ACHN (cell line): ENCODE measurements at regions not wholly inside any gene's neighbourhood (a gene's known extent, or its start where the extent isn't known, plus 50 kb on each side); places are given as distances from the start of the nearest gene placed in this dataset.
A peak's percentile ranks its signal among the peaks of the same experiment; 100 is the strongest.
"Not testable (repeated sequence)": the region's sequence is repeated elsewhere in the genome, so short reads cannot be mapped to it uniquely, and the experiment has no call there.

ENCODE experiments used
- DNase-seq: peaks from one replicate; pipeline ENCODE4 v3.0.0-alpha.2; 2015
- in situ Hi-C: cut with HindIII; loops from 2 replicates; pipeline ENCODE4 v1.10.0; 2017; ENCODE audit warnings: low sequenced_read_pairs, low pct_ligation_motif_present, low pct_unique_long_range_greater_than_20kb

DNA sequence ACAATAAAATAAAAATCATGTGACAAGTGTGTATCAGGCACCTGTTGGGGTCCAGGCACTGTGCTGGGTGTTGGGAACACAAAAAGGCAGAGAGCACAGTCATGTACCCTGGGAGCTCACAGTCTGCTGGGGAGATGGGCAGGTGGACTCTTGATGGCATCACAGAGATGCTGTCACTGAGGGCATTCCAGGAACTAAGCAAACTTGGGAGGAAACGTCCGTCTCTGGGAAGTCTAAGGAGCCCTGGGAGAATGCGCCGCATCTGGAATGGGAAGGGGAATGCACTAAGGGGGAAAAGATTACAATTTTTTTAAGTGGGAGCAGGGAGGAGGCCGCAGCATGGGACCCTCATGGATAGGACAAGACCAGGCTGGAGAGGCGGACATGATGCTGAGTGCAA, 80.9 kb upstream of the ZNF423 start:
- in situ Hi-C loops: no loop called here

DNA sequence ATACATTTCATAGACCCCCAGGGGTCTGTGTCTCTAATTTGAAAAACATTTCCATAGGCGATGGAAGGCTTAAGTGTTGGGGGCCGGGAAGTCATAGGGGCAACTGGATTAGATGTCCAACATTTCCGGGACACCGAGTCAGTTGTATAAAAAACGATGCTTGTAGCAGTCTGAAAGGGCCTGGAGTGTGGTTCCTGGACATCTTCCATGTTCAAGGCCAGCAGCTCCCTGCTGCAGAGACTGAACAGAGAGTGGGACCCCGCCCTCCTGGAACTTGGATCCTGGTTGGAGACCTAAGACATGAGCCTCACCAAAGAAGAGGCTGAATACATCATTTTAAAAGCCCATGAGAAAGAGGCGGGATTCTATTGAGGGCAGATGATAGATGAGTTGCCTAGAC, 82.0 kb upstream of the ZNF423 start:
- DNase-seq: no peak
- in situ Hi-C loops: no loop called here

More for the DNA sequence above, 80.9 kb upstream of the ZNF423 start:
- no peak for DNase-seq

DNA sequence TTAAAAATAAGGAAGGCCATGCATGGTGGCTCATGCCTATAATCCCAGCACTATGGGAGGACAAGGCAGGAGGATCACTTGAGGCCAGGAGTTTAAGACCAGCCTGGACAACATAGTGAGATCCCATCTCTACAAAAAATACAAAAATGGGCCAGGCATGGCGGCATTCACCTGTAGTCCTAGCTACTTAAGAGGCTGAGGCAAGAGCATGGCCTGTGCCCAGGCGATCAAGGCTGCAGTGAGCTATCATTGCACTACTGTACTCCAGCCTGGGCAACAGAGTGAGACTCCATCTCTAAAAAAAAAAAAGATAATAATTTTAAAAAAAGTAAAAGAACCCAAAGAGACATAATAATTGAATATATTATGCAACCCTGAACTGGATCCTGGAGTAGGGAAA, 83.6 kb upstream of the ZNF423 start:
- no peak for DNase-seq
- in situ Hi-C loops: no loop called here

DNA sequence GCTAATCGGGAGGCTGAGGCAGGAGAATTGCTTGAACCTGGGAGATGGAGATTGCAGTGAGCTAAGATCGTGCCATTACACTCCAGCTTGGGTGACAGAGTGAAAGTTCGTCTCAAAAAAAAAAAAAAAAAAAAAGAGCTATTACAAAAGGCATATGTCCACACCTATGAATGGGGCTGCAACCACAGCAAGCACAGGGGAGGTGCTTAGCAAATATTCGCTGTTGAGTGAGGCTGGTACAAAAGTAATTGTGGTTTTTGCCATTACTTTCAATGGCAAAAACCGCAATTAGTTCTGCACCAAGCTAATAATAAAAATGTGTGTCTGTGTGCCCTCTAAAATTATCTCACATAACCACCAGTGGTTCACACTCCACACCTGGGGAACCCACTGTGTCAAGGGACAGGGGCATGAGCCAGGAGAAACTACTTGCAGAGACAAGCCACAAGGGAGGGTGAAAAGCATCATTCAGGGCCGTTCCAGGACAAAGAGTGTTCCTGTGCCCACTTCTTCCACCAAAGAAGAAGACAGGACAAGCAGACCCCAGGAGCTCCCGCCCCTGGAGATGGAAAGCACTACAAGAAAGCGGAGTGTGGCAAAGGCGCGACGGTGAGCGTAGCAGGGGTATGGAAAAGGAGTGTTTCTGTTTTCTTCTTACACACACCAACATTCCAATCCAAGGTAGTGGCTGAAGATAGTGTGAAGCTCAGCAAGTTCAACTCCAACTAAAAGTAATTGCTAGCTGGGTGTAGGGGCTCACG, 84.4 kb upstream of the CNEP1R1 start:
- no peak for DNase-seq
- in situ Hi-C loops: no loop called here

DNA sequence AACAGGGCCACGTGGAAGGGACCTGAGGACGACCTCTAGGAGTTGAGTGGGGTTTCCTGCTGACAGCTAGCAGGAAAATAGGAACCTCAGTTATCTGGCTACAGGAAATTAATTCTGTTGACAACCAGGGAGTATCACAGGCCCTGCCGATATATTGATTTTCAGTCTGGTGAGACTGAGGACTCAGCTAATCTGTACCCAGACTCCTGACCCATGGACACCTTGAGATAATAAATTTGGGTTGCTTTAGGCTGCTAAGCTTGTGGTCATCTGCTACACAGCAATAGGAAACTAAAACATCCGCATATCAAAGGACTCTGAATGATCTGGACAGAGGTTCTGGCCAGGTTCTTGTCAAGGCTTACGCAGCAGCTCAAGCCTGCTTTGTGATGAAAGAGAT, 80.8 kb upstream of the CNEP1R1 start:
- DNase-seq: no peak
- in situ Hi-C loops: no loop called here

DNA sequence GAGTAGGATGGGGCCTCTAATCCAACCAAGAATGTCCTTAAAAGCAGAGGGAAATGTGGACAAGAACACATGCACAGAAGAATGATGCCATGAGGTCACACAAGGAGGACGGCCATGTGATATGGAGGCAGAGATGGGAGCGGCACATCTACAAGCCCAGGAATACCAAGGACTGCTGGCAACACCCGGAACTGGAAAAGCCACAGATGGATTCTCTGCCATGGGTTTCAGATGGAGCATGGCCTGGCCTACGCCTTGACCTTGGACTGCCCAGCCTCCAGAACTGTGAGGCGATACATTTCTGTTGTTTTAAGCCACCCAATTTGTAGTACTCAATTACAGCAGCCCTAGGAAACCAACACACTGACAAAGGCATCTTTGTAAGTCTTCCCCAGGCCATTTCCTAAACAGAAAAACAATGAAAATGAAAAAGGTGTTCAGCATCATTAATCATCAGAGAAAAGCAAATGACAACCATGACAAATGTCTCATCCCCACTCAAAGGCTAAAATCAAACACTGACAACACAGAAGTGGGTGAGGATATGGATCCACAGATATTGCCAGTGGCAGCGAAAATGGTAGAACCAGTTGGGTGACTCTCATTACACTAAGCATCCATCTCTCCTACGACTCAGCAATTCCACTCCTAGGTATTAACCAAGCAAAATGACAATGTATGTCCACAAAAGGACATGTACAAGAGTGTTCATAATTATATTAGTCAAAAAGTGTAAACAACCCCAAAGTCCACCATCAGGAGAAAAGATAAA, 76.9 kb upstream of the CNEP1R1 start:
- no peak for DNase-seq
- in situ Hi-C loops: no loop called here

DNA sequence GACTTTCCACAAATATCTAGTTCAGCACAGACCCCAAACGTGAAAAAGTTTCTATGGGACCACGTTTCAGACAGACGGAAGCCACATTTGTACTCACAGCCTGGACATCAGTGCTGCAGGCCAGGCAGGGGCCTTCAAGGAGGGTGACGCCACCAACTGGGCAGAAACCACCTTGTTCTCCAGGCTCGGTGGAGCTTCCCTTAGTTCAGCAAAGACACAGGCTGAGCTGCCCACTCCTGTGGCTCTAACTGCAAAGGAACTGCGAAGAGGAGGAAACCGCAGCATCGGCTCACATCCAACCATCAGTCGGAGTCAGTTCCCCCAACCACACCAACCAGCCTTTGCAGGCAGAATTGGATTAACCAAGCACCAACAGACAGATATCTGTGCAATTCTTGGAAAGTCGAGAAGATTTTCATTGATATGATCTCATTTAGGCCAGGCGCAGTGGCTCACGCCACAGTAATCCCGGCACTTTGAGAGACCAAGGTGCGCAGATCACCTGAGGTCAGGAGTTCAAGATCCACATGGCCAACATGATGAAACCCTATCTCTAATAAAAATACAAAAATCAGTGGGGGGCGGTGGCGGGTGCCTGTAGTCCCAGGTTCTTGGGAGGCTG, 73.3 kb upstream of the CNEP1R1 start:
- no peak for DNase-seq
- in situ Hi-C loops: no loop called here

DNA sequence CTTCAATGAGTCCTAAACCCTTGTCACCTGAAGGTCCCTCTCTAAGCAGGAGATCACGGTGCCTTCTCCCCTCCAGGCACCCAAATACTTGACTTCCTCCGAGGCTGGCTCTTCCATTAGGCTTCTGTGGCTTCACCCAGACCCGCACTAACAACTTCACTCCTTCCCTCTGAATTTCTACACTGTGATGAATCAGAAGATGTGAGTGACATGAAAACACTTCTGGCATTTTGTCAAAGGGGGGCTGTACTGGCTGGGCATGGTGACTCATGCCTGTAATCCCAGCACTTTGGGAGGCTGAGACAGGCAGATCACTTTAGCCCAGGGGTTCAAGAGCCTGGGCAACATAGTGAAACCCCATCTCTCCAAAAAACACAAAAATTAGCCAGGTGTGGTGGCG, 72.6 kb upstream of the CNEP1R1 start:
- DNase-seq: peak; percentile 25
- in situ Hi-C loops: no loop called here

DNA sequence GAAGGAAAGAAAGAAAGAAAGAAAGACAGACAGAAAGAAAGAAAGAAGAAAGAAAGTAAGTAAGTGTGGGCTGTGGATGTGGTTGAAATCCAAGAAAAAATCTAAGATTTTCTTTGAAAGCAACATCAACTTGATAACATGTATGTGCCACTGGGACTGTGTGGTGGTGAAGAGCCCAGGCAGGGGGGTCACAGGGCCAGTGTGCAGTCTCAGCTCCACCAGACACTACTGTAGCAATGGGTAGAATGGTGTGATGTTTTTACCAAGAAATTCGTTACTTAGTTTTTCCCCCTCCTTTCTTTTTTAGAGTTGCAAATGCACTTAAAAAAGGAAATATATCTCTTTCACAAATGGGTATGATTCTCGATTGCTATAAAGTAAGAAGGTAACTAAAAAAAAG, 71.9 kb upstream of the CNEP1R1 start:
- in situ Hi-C loops: no loop called here
- DNase-seq: no peak

DNA sequence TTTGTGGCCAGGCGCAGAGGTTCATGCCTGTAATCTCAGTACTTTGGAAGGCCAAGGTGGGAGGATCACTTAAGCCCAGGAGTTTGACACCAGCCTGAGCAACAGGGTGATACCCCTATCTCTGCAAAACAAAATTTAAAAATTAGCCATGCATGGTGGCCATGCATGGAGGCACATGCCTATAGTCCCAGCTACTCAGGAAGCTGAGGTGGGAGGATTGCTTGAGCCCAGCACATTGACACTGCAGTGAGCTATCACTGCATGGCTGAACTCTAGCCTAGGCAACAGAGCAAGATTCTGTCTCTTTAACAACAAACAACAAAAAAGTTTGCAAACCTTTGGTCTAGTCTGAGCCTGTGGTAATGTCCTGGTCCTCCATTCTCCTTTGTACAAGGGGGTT, 69.2 kb upstream of the CNEP1R1 start:
- in situ Hi-C loops: no loop called here
- DNase-seq: no peak

DNA sequence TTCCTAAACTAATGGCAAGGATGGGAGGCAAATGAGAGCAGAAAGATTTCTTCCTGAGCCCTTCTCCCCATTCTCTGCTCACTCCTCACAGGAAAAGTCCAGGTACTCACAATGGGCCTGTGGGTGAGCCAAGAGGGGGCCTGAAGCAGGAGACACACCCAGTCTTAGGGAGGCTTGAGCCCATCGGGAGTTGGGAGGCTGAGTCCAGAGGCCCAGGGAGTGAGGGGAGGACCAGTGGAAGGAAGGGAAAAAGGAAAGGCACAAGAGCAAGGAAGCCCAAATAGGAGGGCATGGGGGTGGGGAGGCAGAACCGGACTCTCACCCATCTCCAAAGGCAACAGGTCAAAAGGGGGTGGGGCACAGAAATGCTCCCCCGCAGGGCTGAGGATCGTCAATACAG, 68.1 kb upstream of the CNEP1R1 start:
- no peak for DNase-seq
- in situ Hi-C loops: no loop called here

DNA sequence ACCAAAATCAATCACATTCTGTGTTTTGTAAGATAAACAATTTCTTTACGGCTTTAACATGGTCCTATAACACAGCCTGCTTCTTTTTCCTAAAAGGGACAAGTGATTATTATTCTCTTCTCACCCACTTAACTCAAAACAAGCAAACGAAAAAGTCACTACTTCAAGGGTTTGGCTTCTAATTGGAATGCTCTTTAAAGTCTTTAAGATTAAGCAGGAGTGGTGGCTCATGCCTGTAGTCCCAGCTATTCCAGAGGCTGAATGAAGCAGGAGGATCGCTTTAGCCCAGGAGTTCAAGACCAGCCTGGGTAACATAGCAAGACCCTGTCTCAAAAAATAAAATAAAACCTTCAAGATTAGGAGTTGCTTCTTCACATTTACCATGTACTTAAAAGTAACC, 66.6 kb upstream of the CNEP1R1 start:
- in situ Hi-C loops: no loop called here
- DNase-seq: no peak

DNA sequence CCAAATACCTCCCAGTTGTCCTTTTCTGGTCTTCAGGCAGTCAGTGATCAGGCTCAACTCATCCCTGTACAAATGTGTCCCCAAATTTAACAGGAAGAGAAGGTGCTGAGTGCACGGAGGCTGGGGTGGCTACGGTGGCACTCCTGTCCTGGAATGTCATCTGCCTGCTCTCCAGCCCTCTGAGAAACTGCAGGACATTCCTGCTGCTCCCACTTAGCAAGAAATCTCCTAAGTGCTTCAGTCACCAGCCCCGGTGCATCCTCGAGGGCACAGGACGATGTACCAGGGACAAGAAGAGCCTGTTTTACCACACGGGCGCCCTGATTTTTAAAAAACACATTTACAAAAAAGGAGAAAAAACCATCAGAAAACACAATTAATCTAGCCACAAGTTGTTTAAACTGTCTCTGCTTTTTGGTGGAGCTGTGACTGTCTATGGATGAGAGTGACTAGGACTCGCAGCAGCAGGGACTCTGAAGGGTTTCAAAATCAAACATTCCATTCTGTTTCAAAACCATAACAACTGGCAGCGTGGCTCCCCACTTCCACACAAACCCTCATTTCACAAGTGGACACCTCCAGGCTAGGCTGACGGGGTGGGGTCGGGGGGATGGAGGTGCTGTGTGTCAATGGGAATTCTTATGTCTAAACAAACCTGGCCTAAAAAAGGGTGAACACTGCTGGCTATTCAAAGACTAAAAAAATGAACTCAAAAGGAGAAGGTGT, 65.3 kb upstream of the CNEP1R1 start:
- in situ Hi-C loops: no loop called here
- DNase-seq: no peak

DNA sequence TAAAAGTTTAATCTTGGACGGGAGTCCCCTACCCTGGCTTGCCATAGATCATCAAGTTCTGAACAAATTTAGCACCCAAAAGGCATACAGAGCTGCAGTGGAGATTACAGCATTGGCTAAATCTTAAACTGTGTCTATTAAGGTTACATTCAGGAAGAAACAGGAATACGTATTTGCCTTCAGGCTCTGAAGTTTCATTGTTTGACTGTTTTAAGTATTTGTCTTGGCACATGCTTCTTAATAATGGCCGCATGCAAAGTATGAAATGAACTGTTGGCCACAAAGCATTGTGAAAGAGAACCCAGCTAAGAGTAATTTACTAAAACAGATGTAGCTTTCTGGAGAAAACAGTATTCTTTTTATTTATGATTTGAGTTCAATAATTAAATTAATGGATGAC, 63.9 kb upstream of the CNEP1R1 start:
- DNase-seq: no peak
- in situ Hi-C loops: no loop called here

DNA sequence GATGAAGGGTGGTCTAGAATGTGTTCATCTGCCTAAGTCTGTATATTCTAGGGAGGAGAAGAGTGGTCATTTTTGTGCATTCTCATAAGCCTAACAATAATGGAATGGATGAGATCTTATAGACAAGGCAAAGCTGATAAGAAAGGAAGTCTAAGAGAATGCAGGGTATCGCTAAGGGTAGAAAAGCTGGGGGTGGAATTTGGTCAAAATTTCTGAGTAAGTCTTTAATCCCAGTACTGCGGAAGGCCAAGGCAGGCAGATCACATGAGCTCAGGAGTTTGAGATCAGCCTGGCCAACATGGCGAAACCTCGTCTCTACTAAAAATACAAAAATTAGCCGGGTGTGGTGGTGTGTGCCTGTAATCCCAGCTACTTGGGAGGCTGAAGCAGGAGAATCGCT, 62.5 kb upstream of the CNEP1R1 start:
- DNase-seq, in situ Hi-C loops: not testable (repeated sequence)

DNA sequence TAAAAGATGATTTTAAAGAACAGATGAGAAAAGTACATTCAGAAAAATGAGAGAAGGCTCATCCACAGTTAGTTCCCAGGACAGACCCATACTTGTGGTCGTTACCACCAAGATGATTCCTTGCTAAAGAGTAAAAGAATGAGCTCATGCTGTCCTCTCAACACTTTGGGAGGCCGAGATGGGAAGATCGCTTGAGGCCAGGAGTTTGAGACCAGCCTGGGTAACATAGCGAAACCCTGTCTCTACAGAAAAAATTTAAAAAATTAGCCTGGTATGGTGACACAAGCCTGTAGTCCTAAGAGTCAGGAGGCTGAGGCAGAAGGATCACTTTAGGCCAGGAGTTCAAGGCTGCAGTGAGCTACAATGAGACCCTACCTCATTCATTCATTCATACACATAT, 60.7 kb upstream of the CNEP1R1 start:
- in situ Hi-C loops: no loop called here
- DNase-seq: no peak

DNA sequence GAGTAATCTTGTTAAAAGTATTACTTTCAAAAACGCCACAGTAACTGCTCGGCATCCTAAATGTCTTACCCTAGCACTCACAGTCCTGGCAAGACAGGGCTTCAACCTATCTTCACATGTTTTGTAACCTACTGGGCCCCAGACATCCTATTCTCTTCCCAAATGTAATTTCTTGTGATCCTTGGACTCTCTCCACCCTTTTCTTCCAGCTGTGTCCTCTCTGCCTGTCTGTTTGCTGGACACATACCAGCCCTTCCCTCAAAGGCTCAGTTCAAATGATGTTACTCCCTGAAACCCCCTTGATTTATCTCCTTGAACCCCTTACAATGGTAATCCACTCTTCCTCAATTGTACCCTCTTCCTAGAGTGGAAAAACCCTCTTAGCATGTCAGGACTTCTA, 60.1 kb upstream of the CNEP1R1 start:
- in situ Hi-C loops: no loop called here
- DNase-seq: no peak

DNA sequence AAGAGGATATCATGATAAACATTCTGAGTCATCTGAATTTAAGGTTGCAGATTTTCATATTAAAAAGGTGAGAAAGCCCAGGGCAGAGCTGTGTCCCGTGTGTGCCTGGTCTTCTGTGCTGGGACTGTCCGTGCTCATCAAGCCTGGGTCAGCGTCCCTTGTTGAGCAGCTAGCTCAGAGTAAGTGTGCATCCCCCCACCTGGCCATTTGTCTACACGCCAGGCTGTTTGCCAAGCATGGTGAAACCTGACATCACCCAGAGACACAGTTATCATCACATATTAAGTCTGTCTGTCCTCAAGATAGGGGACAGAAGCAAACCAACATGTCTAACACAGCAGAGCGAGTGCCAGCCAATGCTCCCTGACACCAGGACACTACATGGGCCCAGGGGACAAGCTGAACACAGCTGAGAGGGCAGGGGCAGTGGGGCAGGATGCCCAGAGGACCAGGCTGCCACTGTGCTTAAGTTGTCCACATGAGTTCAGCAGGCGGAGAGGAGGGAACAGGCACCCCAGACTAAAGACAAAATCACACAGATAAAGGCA, 57.9 kb upstream of the CNEP1R1 start:
- in situ Hi-C loops: no loop called here
- no peak for DNase-seq
